GM06990 (cell line): ENCODE measurements at regions not wholly inside any gene's neighbourhood (a gene's known extent, or its start where the extent isn't known, plus 50 kb on each side); places are given as distances from the start of the nearest gene placed in this dataset.

ENCODE experiments used
- DNase-seq: peaks from one replicate; pipeline ENCODE4 v3.0.0-alpha.2; 2011; ENCODE audit not compliant: insufficient read length; ENCODE audit errors: extremely low read depth
- H3K27me3 ChIP-seq: replicated peaks from 2 replicates; pipeline ENCODE4 v1.6.0; 2011; ENCODE audit warnings: low read length; ENCODE audit not compliant: control insufficient read depth, insufficient read depth
- H3K36me3 ChIP-seq: 2 replicates; pipeline ENCODE4 v1.5.1; 2011; ENCODE audit warnings: low read length; ENCODE audit not compliant: control insufficient read depth, insufficient read depth
- H3K4me3 ChIP-seq: replicated peaks from 2 replicates; pipeline ENCODE4 v1.5.1; 2011; ENCODE audit warnings: low read depth, mild to moderate bottlenecking, control low read depth, low read length
- TF ChIP-seq, protein P1 (sequence below): IDR thresholded peaks from 2 replicates; pipeline ENCODE4 v1.5.1; 2011; ENCODE audit warnings: low read length, control low read depth, mild to moderate bottlenecking, inconsistent platforms; ENCODE audit not compliant: insufficient read depth, poor library complexity, severe bottlenecking

DNA sequence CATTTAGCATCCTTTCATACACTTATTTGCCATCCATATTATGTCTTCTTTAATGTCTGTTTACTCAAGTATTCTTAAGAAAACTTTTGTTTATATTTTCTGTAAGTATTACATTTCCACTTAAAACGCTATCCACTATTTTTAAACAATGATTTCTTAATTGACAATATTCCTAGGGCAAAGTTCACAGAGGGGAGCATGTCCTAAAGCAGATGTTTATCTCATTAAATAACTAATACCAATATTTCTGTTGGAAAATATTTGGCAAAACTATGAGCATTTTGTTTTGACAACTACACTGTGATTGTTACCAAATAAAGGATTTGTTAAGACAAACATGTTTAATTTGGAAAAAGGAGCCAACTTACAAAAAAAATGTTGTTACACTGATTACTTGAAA is 643.3 kb downstream of the SLITRK5 start:
- Histone ChIP-seq H3K4me3 (no peak overlapping the region), H3K27me3 (no peaks in the 10 kb centered on the region), H3K36me3 (no peaks in the 10 kb centered on the region)
- DNase-seq, result no peak
- TF ChIP-seq, protein P1, sequence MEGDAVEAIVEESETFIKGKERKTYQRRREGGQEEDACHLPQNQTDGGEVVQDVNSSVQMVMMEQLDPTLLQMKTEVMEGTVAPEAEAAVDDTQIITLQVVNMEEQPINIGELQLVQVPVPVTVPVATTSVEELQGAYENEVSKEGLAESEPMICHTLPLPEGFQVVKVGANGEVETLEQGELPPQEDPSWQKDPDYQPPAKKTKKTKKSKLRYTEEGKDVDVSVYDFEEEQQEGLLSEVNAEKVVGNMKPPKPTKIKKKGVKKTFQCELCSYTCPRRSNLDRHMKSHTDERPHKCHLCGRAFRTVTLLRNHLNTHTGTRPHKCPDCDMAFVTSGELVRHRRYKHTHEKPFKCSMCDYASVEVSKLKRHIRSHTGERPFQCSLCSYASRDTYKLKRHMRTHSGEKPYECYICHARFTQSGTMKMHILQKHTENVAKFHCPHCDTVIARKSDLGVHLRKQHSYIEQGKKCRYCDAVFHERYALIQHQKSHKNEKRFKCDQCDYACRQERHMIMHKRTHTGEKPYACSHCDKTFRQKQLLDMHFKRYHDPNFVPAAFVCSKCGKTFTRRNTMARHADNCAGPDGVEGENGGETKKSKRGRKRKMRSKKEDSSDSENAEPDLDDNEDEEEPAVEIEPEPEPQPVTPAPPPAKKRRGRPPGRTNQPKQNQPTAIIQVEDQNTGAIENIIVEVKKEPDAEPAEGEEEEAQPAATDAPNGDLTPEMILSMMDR, result no peak

DNA sequence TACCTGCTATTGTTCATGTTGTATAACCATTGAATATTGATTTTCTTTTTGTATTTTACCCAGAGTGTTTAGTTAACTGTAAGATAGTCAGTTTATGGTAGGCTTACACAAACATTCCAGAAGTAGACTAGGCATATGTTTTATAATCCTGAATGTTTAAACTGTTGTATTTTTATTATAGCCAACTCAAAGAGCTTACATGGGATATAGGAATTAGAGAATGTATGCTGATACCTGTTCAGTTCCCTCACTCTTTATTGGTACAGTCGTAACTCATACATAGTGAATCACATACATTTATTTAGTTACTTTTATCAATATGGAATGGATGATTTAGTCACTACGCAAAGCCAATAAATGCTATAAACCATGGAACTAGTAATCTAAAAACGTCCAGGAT is 657.9 kb downstream of the SLITRK5 start:
- Histone ChIP-seq H3K4me3 (no peak overlapping the region), H3K36me3 (no peaks in the 10 kb centered on the region), H3K27me3 (no peaks in the 10 kb centered on the region)
- TF ChIP-seq, protein P1, result no peak
- no peak for DNase-seq

DNA sequence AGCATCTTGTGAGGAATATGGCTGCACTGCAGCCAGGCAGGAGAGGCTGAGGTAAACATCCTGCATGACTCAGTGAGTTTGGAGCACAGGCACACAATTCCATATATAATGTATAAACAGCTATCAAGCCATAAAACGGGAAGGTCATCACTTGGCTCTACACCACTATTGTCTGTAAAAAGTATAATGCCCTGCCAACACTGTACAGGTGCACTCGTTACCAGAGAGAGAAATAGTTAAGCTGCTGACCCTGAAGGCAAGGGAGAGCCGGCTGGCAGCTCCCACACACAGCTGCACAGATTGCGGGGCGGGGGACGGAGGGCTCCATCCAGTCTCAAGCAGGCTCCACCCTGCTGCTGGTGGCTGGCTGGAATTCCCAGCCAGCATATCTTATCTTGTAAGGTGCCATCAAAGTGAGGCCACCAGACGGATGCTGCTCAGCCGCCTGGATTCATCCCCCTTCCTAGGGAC is 668.1 kb downstream of the SLITRK5 start:
- H3K27me3 ChIP-seq, result no peaks in the 10 kb centered on the region
- TF ChIP-seq, protein P1, result no peak

DNA sequence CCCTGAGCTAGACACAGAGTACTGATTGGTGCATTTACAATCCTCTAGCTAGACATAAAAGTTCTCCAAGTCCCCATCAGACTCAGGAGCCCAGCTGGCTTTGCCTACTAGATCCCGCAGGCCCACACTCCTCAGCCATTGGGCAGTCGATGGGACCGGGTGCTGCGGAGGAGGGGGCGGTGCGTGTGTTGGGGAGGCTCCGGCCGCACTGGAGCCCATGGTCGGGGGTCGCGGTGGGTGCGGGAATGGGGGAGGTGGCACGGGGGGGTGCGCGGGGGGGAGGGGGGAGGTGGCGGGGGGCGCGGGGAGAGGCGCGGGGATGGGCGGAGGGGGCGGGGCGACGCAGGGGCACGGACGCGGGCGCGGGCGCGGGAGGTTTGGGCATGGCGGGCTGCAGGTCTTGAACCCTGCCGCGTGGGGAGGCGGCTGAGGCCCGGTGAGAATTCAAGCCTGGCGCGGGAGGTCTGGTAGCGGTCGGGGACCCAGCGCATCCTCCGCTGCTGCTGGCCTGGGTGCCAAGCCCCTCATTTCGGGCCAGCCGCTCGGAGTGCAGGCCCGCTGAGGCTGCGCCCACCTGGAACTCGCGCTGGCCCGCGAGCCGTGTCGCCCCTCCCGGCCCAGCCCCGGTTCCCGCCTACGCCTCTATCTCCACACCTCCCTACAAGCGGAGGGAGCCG is 674.1 kb downstream of the SLITRK5 start:
- no peak for DNase-seq

More for the DNA sequence above, 668.1 kb downstream of the SLITRK5 start:
- no peaks in the 10 kb centered on the region for H3K36me3 ChIP-seq
- no peak overlapping the region for H3K4me3 ChIP-seq
- no peak for DNase-seq

DNA sequence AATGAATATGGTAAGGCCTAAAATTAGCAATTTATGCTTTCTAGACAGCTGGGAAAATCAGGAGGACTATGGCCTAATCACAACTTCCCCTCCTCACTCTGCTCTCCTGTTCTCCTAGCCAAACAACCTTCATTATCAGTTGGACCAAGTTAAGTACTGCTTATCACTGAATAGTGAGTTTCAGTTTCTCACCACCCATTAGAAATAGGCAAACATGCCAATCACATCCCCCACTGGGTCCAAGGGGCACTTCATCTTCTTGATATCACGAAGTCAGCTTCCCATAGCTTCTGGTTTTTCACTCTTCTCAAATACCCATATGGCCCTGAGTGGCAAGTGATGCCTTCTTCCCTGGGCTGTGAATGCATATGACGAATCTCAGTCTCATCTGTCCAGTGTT is 689.6 kb downstream of the SLITRK5 start:
- no peaks in the 10 kb centered on the region for H3K27me3 ChIP-seq
- no peak overlapping the region for H3K4me3 ChIP-seq
- DNase-seq, result no peak
- TF ChIP-seq, protein P1, result no peak
- H3K36me3 ChIP-seq, result no peaks in the 10 kb centered on the region

More for the DNA sequence above, 674.1 kb downstream of the SLITRK5 start:
- no peaks in the 10 kb centered on the region for H3K36me3 ChIP-seq
- TF ChIP-seq, protein P1, result no peak
- no peaks in the 10 kb centered on the region for H3K27me3 ChIP-seq
- H3K4me3 ChIP-seq, result no peak overlapping the region
